GM18511 (cell line): ENCODE measurements at regions not wholly inside any gene's neighbourhood (a gene's known extent, or its start where the extent isn't known, plus 50 kb on each side); places are given as distances from the start of the nearest gene placed in this dataset.

Experiments
- ATAC-seq: cut with Tn5 transposase; IDR thresholded peaks from one replicate; pipeline ENCODE4 v1.9.1; 2021; ENCODE audit warnings: mild to moderate bottlenecking, moderate library complexity; ENCODE audit not compliant: unreplicated experiment

DNA sequence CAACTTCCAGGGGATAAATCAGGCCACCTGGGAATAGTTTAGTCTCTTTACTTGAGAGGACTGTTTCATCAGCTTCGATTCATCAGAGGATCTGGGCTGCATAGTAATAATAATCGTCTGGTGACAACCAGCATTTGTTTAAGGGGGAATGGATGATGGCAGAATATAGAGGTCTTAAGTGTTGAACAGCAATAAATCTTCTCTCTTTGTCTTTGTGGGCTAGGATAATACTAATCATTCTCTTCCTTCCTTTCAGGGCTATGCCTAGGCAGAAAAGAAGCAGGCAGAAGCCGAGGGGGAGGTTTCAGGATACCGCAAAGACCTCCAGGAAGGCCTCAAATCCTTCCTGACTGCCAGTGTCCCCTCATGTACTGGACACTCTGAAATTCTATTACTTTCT, 150.4 kb upstream of the GAREM1 start:
- ATAC-seq, result no peak

DNA sequence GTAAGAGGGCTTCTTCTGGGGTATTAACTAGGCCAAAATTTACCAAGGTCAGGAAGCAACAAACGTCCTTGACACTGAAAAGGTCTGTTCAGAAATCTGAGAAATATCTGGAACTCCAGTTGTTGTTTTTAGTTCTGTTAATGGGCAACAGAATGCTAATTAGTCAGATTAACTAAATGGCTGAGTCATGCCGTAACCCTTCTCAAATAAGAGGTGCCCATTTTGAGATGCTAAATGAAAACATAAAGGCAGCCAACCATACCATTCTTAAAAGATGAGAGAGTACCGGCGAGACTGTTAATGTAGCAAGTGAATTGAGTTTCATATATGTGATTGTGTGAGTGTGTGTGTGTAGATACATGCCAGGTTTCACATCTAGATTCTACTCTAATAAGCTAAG, 147.9 kb upstream of the GAREM1 start:
- no peak for ATAC-seq

DNA sequence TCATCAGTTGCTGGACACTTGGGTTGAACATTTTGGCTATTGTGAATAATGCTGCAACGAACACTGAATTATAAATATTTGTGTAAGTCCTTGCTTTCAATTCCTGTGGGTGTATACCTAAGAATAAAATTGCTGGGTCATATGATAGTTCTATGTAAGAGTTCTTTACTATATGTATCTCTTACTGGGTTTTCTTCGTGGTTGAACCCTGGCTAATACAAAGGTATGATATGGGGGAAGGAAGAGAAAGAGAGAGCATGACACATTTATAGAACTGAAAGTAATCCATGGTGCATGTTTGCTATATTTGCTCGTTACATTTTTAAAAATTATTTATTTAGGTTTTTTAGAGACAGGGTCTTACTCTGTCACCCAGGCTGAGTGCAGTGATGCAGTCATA, 143.1 kb upstream of the GAREM1 start:
- ATAC-seq, result no peak

DNA sequence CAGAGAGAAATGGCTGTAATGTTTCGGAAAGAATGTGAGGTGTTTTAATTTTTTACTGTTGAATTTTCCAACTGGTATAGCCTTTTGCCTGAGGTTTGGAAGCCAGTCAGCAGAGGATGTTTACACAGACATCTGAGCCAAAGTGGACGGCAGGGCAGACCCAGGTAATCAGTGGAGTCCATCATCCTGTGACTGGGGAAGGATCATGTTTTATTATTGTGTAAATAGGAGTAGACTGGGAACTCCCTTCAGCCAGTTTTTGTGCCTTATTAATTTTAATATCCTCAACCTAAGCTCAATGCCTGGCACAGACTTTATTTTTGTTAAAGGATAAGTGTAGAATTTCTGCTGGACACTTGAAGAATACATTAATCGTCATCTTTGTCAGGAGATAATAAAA, 142.0 kb upstream of the GAREM1 start:
- no peak for ATAC-seq

DNA sequence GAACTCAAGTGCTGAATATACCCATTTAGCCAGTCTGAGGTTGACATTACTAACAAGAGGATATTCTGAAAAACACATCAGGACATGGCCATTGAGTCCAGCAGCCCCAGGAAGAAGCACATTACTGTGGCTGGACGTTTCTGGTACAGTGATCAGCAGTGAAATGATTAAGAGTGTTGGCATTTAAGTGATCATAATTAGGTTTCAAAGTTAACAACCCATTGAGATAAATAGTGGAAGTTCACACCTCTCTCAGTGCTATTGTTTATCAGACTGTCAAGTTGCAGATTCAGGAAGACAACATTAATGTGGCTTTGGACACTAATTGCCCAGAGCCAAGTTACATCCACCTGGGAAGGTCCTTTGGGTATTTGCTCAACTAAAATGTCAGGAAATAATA, 139.5 kb upstream of the GAREM1 start:
- no peak for ATAC-seq

DNA sequence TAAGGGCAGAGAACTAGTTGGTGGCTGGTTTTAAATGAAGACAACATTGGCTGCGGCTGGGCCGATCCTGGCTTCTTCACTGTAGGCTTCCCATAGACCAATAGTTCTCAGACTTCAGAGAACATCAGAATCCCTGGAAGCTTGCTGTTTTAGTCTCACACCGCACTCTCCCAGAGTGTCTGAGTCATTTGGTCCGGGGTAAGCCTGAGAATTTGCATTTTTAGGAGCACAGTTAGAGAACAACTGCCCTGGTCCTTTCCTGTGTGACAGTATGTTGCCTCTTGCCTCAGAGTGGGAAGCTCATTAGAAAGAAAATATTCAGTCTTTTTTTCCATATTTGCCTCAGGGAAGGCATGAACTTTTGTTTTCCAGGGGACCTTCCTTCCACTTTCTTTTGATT, 137.1 kb upstream of the GAREM1 start:
- no peak for ATAC-seq

DNA sequence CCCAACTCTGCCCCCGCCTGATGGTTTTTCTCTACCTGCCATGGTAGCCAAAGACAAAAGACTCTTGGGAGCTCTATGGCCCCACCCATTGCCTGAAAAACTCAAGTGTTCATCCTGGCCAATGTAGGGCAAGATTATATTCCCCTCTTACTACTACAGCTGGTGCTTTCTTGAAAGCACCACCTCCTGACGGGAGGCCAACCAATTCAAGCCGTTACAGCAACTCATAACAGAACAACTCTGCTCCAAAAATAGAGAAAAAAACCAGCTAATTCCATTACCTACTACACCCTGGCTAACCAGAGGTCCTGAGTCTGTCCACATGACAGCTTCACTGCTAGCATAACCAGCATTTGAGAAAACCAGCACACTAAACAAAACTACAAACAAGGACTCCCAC, 127.5 kb upstream of the GAREM1 start:
- ATAC-seq, result no peak

DNA sequence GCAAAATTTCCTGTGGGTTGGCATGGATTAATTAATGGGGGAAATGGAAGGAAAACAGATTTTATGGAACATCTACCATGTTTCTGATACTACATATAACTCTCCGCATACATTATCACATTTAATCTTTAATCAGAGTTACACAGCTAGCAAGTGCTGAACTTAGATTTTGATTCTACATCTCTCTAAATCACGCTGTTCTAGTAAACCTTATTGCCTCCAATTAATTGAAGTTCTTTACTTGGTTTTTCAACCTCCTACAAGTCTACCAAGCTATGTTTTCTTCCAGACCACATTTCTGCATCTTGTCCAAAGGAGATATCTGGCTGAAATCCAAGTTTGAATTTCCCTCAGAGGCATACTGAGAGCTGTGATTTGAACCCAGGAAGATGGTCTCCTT, 125.8 kb upstream of the GAREM1 start:
- no peak for ATAC-seq

DNA sequence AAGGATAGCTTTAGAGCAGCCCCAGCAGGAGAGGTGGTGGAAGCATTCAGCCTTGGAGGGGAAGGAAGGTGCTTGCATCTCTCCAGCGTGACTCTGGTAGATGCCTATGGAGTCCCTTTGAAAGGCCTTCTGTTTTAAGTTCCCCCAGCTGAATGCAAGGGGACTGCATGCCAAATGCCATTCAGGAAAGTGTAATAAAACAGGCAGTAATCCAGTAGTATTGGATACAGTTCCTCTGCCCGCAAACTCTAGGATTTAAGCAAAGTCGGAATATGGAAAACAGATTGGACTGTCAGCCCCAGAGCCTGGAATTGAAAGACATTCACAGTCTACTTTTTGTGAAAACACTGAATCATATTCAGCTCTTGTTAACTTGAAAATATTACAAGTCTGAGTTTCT, 125.2 kb upstream of the GAREM1 start:
- ATAC-seq, result no peak

DNA sequence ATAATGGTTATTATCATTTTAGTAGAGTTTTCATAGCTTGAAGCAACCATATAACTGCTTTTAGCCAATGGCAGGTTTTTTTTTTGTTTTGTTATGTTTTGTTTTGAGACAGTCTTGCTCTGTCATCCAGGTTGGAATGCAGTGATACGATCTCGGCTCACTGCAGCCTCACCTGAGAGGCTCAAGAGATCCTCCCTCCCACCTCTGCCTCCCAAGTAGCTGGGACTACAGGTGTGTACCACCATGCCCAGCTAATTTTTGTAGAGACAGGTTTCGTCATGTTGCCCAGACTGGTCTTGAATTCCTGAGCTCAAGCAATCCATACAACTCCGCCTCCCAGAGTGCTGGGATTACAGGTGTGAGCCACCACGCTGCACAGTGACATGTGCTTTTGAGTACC, 117.5 kb upstream of the GAREM1 start:
- ATAC-seq, result no peak

DNA sequence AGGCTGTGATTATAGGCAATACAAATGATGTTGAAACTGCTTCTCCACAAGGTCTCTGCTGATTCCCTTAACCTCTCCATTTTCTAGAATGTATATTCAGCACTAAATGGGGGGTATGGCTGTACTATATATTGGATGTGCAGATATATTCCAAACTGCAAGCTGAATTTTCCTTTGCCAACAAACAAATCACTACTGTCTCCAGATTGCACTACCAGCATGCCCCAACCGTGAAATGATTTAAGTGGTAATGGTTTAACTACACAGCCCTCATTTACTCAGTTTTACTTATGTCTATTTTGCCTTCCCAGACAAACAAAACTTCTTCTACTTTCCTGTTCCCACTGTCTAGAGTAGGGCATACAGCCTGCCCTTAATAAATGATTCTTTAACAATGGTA, 112.7 kb upstream of the GAREM1 start:
- no peak for ATAC-seq

DNA sequence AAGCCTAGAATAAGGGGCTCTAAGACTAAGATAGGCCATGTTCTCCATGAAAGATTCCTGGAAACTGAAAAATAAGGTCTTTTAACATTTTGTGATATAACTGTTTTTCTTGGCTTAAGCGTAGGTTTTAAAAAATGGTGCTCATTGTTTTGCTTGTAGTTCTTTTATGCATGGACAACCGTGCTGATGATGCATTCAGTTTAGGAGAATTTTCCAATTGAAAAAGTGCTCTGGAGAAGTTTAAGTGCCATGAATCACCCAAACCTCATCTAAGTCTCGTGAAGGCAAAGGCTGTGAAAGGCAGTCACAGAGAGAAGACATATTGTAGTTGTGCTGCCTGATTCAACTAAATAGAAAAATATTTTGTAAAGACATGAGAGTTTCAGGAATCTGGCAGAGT, 111.8 kb upstream of the GAREM1 start:
- ATAC-seq, result no peak

DNA sequence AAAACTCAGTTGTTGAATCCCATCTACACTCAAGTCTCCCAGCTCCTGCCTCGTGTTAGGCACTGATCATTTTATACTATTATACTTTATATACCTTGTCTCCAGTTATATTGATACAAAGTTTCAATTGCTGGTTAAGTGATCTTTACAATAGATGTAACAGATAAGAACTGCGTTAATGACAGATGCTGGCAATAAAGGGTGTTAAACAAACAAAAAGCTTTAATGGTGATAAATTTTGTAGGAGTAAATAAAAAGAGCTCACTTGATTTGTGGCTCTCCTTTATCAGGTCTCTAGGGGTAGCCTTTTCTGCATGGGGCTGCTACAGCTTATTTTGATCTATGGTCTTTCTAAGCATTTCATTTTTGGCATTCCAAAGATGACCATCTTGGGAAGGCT, 106.9 kb upstream of the GAREM1 start:
- ATAC-seq, result no peak

DNA sequence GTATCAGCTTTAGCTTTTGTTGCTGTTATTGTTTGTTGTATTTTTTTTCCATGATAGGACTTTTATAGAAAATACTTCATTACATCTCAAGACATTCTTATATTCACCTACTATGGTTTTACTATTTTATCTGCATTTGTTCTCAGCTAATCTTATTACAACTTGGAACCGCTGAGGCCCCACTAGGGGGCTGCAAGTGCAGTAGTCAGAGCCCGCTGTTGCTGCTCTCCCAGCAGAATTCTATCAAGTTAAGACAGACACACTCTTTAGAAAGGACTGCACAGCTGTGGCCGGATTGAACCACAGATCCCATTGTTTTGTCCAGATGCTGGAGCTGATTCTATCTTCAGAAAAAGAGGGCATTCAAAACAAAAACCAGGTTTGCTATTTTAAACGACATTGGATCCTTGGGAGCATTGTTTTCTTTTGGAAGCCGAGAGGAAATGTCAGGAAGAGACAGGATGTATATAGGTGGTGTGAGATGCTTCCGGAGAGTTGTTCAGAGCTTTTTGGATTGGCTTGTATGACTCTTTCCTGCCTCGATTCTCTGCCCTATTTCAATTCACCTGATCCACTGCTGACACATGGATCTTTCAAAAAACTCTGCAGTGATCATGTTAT, 105.7 kb upstream of the GAREM1 start:
- no peak for ATAC-seq

DNA sequence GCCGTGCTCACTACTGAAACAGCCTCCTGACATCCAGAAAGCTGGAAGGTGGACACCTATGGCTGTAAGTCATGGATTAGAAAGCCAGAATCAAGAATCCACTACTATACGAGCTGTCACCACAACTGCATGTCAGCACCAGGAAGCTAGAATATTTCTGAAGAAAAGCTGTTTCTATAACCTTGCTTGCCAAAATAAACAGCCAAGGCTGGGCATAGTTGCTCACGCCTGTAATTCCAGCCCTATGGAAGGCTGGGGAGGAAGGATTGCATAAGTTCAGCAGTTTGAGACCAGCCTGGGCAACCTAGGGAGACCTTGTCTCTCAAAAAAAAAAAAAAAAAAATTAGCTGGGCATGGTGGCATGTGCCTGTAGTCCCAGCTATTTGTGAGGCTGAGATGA, 96.3 kb upstream of the GAREM1 start:
- no peak for ATAC-seq

DNA sequence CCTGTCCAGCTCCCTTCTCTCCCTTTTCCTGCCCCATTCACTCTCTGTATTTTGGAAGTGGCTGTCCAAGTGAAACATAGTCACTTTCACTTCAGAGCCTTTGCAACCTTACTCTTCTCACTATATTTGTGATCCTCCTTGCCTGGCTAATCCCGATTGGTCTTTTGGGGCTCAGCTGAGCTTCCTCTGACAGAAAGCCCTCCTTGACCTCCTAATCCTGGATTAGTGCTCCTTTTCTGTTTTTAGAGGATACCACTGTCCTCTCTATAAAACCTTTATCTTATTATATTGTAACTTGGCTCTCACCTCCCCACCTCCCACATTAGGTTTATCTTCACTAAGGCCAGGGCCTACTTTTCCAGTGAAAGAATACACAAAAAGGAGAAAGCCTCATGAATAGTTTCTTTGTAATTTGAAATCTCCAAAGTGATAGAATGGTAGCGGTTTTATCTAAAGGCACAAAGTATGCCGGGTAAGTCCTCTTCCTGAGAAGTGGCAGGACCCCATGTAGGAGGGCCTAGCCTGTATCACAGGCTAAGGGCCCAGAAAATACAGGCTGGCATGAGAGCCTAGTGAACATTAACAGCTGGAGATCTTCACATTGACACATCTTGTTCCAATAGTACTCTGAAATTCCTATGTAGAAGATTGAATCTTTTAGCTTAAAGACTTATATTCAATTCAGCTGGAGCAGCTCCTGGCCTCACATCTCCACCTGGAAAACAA, 83.1 kb upstream of the GAREM1 start:
- ATAC-seq, result no peak

DNA sequence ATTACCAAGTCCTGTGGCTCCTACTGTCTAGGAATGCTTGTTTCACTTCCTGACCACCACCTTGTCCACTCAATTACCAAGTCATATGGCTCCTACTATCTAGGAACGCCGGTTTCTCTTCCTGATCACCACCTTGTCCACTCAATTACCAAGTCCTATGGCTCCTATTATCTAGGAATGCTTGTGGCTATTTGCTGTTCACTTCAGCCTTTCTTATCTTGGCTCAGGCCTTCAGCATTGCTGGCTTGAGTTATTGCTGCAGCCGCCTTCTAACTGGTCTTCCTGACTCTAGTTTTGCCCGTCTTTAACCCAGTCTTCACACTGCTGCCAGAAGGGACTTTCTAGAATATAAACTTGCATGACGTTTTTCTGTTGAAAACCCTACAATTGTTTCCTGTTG, 82.5 kb upstream of the GAREM1 start:
- ATAC-seq, result no peak

DNA sequence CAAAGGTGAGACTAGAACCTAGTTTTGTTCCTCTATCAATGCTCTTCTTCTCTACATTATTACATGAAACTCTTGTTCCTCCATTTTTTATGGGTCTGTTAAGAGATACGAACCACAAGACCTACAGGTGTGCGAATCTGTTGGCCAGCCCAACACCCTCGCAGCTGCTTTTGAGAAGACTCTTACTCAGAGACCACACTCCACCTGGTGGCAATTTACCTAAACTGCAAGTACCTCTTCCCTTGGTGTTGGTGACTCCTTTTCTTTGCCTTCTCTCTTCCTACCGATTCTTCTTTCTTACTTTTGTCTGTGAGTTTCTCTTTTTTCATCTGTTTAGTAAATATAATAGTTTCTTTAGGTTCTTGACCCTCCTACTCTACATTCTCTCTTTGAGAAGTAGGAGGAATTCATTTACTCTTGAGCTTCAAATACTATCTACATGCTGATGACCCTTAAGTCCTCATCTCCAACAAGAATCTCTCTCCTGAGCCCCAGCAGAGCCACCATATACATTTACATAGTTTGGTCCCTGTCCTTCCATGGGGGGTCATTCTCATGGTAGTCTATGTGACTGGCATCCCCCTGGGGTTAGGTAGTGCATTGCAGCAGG, 81.8 kb upstream of the GAREM1 start:
- peak; percentile 85 for ATAC-seq

DNA sequence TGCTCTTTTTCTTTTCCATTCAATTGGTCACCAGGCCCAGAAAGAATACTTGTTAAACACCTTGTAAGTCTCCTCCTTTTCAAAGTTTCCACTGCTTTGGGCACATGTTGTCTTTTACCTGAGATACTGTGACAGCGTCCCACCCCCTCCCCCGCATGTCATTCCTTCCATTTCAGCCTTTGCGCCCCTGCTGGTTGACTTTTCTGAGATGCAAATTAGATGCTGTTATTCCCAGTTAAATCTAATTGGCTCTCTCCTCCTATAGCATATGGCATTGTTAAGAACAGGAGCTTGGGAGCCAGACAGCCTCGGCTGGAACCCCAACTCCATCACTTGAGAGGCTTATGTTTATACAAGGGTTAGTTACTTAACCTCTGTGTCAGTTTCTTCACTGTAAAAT, 80.3 kb upstream of the GAREM1 start:
- ATAC-seq, result no peak

DNA sequence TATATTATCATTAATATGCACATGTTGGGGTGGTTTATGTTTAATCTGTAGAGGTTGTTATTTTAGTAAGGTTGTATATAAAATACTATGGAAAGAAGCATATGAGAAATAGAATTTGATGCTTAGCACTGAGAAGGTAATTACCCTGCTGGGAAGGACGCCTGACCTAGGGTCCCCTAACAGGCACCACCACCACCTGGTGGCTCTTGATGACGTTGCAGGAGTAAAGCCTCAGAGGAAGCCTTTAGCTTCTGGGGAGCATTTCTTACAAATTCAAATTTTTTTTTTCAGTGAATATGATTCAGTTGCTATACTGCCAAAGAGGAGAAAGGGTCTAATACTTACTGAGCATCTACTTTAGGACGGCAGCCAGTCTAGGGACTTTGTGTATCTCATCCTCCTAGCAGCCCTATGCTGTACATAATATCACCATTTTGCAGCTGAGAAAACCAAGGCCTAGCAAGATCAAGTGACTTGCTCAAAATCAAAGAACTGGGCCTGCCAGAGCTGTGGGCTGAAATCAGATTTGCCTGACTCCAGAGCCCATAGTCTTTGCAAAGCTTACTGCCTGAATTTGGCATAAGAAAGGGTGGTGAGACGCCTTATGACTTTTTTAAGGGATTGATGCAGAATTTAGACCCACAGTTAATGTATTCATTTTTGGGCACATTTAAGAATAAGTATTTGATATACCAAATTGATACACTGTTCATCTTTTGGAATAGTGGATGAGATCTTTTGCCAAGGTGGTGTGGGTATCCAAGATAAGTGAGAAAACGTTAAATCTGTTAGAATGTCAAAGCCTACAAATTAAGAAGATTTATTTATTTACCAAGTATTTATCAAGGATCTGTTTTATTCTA, 78.8 kb upstream of the GAREM1 start:
- ATAC-seq, result peak; percentile 81

DNA sequence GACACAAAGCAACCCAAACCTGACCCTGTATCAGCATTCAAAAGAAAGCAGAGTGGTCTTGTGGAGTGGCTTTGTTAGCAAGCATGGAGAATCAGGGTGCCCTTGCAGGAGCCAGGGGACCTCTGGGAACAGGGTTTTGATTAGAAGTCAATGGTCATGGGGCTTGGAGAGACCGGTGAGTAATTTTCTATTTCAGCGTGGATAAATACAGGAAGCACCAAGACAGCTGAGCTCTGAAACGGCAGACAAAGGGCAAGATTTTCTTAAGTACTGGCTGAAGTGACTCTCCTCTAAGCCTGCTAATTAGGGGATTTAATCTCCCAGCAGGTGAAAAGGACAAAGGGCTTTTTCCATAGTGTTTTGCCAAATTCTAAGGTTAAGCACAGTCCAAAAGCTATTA, 78.0 kb upstream of the GAREM1 start:
- no peak for ATAC-seq

DNA sequence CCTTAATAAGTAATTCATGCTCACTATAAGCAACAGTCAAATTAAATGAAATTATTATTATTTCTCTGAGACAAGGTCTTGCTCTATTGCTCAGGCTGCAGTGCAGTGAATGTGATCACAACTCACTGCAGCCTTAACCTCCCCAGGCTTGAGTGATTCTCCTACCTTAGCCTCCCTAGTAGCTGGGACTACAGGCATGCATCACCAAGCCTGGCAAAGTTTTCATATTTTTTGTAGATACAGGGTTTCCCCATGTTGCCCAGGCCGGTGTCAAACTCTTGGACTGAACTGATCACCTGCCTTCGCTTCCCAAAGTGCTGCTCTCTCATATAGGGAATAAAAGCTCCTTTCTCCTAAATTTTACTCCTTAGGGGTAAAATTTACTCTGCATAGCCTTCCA, 74.9 kb upstream of the GAREM1 start:
- no peak for ATAC-seq
